Upper lobe of left lung (tissue), 6 donors: ENCODE measurements at regions not wholly inside any gene's neighbourhood (a gene's known extent, or its start where the extent isn't known, plus 50 kb on each side); places are given as distances from the start of the nearest gene placed in this dataset.

Source experiments
- ATAC-seq, 2 donors: fragments of 200-7000 bp; cut with Tn5 transposase; one replicate each; pipeline ENCODE4 v1.9.1; 2022; ENCODE audit warnings: mild to moderate bottlenecking in 2 of 2, moderate library complexity in 2 of 2; ENCODE audit not compliant: low FRiP score in 2 of 2
- DNase-seq, 2 donors: peaks; one replicate each; pipeline ENCODE4 v3.0.0-alpha.2; 2019 to 2020
- H3K27ac ChIP-seq, 4 donors: fragments of 200-600 bp; sonication (generic); one replicate each; pipeline ENCODE4 v1.5.1; 2016 to 2019
- H3K27me3 ChIP-seq, 4 donors: fragments of 200-600 bp; sonication (generic); one replicate each; pipeline ENCODE4 v1.5.1; 2017 to 2019
- H3K36me3 ChIP-seq, 4 donors: fragments of 200-600 bp; sonication (generic); one replicate each; pipeline ENCODE4 v1.5.1; 2016 to 2019
- H3K4me1 ChIP-seq, 4 donors: fragments of 200-600 bp; sonication (generic); one replicate each; pipeline ENCODE4 v1.5.1; 2018 to 2019
- H3K4me3 ChIP-seq, 4 donors: fragments of 200-600 bp; sonication (generic); one replicate each; pipeline ENCODE4 v1.5.1; 2017 to 2019; ENCODE audit warnings: mild to moderate bottlenecking in 2 of 4, moderate library complexity in 1 of 4
- H3K9me3 ChIP-seq, 4 donors: fragments of 200-600 bp; sonication (generic); one replicate each; pipeline ENCODE4 v1.5.1; 2018 to 2019
- EP300 ChIP-seq, 4 donors: sonication (generic); formaldehyde crosslinking; IDR thresholded peaks; one replicate each; pipeline ENCODE4 v1.5.1; 2017; ENCODE audit warnings: antibody characterized with exemption in 4 of 4, control low read depth in 2 of 4
- POLR2A ChIP-seq, 4 donors: fragments of 450-650 bp; IDR thresholded peaks; one replicate each; pipeline ENCODE4 v1.5.1; 2016 to 2017; ENCODE audit warnings: antibody characterized with exemption in 4 of 4, mild to moderate bottlenecking in 2 of 4
- POLR2AphosphoS5 ChIP-seq, 2 donors: sonication (generic); formaldehyde crosslinking; IDR thresholded peaks; one replicate each; pipeline ENCODE4 v1.5.1; 2017; ENCODE audit warnings: antibody characterized with exemption in 2 of 2
- WGBS, 2 donors: methylation state at CpG; one replicate each; pipeline ENCODE4 v1.1.5; 2017 to 2018; 5-methylcytosine and 5-hydroxymethylcytosine counted together
- TF ChIP-seq, protein P1 (sequence below), 6 experiments: fragments of 450-650 bp in 4 of 6; fragments of 200-600 bp in 2 of 6; sonication (generic) in 2 of 6; IDR thresholded peaks; one replicate each; pipeline ENCODE4 v1.5.1; 2016 to 2019; ENCODE audit warnings: antibody characterized with exemption in 6 of 6
- donor health status: DM: no; HTN: no; CAD: no; lungs with moderate emphysema.
- donor health status: DM: no; HTN: yes; CAD: no; lungs with severe emphysema.

DNA sequence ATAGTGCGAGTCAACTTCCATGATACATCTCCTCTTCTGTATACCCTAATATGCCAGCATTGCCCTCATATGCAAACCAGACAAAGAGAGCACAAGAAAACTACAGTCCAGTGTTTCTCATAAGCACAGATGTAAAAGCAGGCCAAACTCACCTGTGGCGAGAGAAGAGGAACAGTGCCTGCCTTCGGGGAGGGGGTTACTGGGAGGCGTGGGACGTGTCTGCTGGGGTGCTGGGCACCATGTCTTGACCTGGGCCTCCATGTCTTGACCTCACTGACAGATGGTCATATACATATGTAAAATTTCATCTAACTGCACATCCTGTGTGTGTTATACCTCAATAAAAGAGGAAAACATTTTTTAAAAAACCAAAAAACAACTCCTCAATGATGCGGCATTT lies 159.3 kb upstream of the PPP1R26 start:
- H3K4me3 ChIP-seq = no peak overlapping the region
- H3K27me3 ChIP-seq = no peaks in the 10 kb centered on the region
- H3K27ac ChIP-seq = no peak overlapping the region
- no peaks in the 10 kb centered on the region for H3K36me3 ChIP-seq
- TF ChIP-seq POLR2AphosphoS5 (IDR thresholded peaks at IDR 0.05) (no peak), EP300 (IDR thresholded peaks at IDR 0.05) (no peak), POLR2A (IDR thresholded peaks at IDR 0.05) (no peak)
- TF ChIP-seq, protein P1, sequence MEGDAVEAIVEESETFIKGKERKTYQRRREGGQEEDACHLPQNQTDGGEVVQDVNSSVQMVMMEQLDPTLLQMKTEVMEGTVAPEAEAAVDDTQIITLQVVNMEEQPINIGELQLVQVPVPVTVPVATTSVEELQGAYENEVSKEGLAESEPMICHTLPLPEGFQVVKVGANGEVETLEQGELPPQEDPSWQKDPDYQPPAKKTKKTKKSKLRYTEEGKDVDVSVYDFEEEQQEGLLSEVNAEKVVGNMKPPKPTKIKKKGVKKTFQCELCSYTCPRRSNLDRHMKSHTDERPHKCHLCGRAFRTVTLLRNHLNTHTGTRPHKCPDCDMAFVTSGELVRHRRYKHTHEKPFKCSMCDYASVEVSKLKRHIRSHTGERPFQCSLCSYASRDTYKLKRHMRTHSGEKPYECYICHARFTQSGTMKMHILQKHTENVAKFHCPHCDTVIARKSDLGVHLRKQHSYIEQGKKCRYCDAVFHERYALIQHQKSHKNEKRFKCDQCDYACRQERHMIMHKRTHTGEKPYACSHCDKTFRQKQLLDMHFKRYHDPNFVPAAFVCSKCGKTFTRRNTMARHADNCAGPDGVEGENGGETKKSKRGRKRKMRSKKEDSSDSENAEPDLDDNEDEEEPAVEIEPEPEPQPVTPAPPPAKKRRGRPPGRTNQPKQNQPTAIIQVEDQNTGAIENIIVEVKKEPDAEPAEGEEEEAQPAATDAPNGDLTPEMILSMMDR (IDR thresholded peaks at IDR 0.05) = no peak
- H3K9me3 ChIP-seq = peaks cover 0 to 7% (median 0%) of the 10 kb centered on the region in 4 donors
- 89 to 92% methylated on average over 6 of the region's 6 CpGs for WGBS, 2 donors
- no peaks in the 10 kb centered on the region for H3K4me1 ChIP-seq
- DNase-seq = peak in 1 of 2 donors; percentile 7
- peak in 1 of 2 donors; percentile 27 for ATAC-seq

DNA sequence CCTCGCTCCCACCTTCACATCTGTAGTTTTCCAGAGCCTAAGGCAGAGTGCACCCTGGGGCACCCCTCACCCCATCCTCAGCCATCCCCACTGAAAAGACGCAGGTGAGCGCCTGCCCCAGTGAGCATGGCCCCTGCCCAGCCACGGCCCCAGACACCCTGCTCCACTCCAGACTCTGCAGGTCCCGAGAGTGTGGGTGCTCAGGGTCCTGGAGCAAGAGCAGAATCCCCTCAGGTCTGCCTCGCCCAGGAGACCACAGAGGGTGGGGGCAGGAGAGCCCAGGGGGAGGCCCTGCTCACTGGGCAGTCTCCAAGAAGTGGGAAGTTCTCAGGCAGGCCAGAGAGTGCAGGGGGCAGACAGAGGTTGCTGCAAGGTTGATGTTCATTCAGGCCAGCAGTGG lies 158.6 kb upstream of the PPP1R26 start:
- Histone ChIP-seq H3K36me3 (no peaks in the 10 kb centered on the region), H3K27ac (no peak overlapping the region), H3K4me3 (no peak overlapping the region), H3K4me1 (no peaks in the 10 kb centered on the region), H3K27me3 (no peaks in the 10 kb centered on the region), H3K9me3 (peaks cover 0 to 7% (median 0%) of the 10 kb centered on the region in 4 donors)
- DNase-seq = peak; percentile 10 to 45
- TF ChIP-seq, protein P1 (IDR thresholded peaks at IDR 0.05) = no peak
- TF ChIP-seq POLR2A (IDR thresholded peaks at IDR 0.05) (no peak), EP300 (IDR thresholded peaks at IDR 0.05) (no peak), POLR2AphosphoS5 (IDR thresholded peaks at IDR 0.05) (no peak)
- 80 to 89% methylated on average over 4 to 6 of the region's 6 CpGs for WGBS, 2 donors
- peak in 1 of 2 donors; percentile 61 for ATAC-seq

DNA sequence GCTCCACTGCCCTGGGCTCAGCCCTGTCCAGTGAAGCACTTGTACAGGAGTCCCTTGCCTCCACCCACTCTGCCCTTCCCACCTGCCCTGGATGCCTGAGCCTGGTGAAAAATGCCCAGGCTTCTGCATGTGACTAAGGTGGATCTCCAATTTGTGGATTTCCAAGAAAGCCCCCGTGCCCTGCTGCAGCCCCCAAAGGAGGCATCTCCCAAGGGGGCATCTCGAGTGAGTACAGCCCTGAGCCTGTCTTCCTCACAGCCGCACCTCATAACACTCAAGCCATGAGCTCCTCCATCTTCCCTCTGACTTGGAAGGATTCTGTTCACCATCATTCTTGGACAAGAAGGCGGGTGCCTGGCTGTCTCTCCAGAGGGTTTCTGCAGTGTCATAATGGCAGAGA lies 158.0 kb upstream of the PPP1R26 start:
- 66 to 81% methylated on average over 4 of the region's 4 CpGs for WGBS, 2 donors
- TF ChIP-seq POLR2A (IDR thresholded peaks at IDR 0.05) = no peak
- H3K27me3 ChIP-seq = no peaks in the 10 kb centered on the region
- H3K27ac ChIP-seq = no peak overlapping the region
- ATAC-seq (peak in 1 of 2 donors; percentile 13), DNase-seq (no peak)
- no peak overlapping the region for H3K4me3 ChIP-seq
- H3K4me1 ChIP-seq = no peaks in the 10 kb centered on the region
- H3K9me3 ChIP-seq = peaks cover 0 to 7% (median 0%) of the 10 kb centered on the region in 4 donors
- no peaks in the 10 kb centered on the region for H3K36me3 ChIP-seq

DNA sequence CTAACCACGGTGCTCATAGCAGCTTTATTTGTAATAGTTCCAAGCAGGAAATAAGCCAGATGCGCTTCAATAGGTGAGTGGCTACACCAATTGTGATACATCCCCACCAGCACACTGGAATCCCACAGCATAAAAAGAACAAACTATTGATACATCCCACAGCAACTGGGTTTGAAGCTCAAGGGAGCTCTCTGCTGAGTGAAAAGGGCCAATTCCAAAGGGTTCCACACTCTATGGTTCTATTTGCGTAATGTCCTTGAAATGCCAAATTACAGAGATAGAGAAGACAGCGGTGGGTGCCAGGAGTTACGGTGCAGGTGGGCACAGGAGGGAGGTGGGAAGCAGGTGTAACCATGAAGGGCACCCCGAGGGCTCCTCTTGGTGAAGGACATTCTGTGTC lies 155.3 kb upstream of the PPP1R26 start:
- 72 to 74% methylated on average over 6 of the region's 6 CpGs for WGBS, 2 donors

DNA sequence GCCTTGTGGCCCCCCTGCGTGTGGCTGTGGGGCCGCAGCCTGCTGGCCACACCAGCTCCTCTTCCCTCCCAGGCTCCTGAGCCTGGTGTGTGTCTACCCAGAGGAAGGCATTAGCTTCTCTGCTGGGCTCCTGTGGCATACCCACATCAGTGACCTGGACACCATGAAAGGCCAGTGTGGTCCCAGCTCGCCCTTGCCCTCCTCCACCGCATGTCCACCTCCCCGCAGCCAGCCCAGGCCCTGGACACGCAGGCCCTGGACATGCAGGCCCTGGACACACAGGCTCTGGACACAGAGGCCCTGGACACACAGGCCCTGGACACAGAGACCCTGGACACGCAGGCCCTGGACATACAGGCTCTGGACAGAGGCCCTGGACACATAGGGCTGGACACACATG lies 153.4 kb upstream of the PPP1R26 start:
- TF ChIP-seq EP300 (IDR thresholded peaks at IDR 0.05) = no peak
- TF ChIP-seq, protein P1 (IDR thresholded peaks at IDR 0.05) = no peak
- no peak for TF ChIP-seq POLR2AphosphoS5 (IDR thresholded peaks at IDR 0.05)
- no peak for TF ChIP-seq POLR2A (IDR thresholded peaks at IDR 0.05)
- Histone ChIP-seq H3K4me1 (no peaks in the 10 kb centered on the region), H3K27ac (no peak overlapping the region), H3K9me3 (peaks cover 0 to 7% (median 3%) of the 10 kb centered on the region in 4 donors), H3K27me3 (no peaks in the 10 kb centered on the region), H3K4me3 (no peak overlapping the region), H3K36me3 (no peaks in the 10 kb centered on the region)
- ATAC-seq (no peak), DNase-seq (peak; percentile 11 to 69)
- WGBS, 2 donors = 80 to 91% methylated on average over 6 to 7 of the region's 7 CpGs

More for the DNA sequence above, 155.3 kb upstream of the PPP1R26 start:
- Histone ChIP-seq H3K9me3 (peaks cover 0 to 7% (median 3%) of the 10 kb centered on the region in 4 donors), H3K36me3 (no peaks in the 10 kb centered on the region), H3K27me3 (no peaks in the 10 kb centered on the region), H3K4me3 (no peak overlapping the region), H3K4me1 (no peaks in the 10 kb centered on the region), H3K27ac (no peak overlapping the region)
- TF ChIP-seq POLR2A (IDR thresholded peaks at IDR 0.05) (no peak), POLR2AphosphoS5 (IDR thresholded peaks at IDR 0.05) (no peak), EP300 (IDR thresholded peaks at IDR 0.05) (no peak)
- TF ChIP-seq, protein P1 (IDR thresholded peaks at IDR 0.05) = no peak
- ATAC-seq = no peak
- DNase-seq = peak in 1 of 2 donors; percentile 10
